Body of pancreas (tissue), 4 donors: ENCODE measurements at regions not wholly inside any gene's neighbourhood (a gene's known extent, or its start where the extent isn't known, plus 50 kb on each side); places are given as distances from the start of the nearest gene placed in this dataset.

Experiments used
- ATAC-seq: fragments of 150-250 bp; one replicate; pipeline ENCODE4 v1.9.1; 2016
- DNase-seq, 4 donors: peaks; one replicate each; pipeline ENCODE4 v3.0.0-alpha.2; 2019
- H3K27ac ChIP-seq, 4 donors: fragments of 200-600 bp; sonication (generic); 1 replicate in 3 of 4; 2 replicates in 1 of 4; pipeline versions ENCODE4 v1.5.1 to v1.6.1; 2016 to 2019; ENCODE audit warnings: mild to moderate bottlenecking in 1 of 4, mixed read lengths in 1 of 4, moderate library complexity in 1 of 4
- H3K27me3 ChIP-seq, 2 donors: fragments of 200-600 bp; sonication (generic); one replicate each; pipeline ENCODE4 v1.6.0; 2016; ENCODE audit warnings: mild to moderate bottlenecking in 1 of 2
- H3K36me3 ChIP-seq, 2 donors: fragments of 200-600 bp; sonication (generic); replicated peaks in 1 of 2; 2 replicates each; pipeline ENCODE4 v1.5.1; 2016; ENCODE audit warnings: low read depth in 2 of 2; ENCODE audit not compliant: insufficient read depth in 1 of 2
- H3K4me1 ChIP-seq: fragments of 200-600 bp; sonication (generic); one replicate; pipeline ENCODE4 v1.6.0; 2016
- H3K4me3 ChIP-seq, 2 donors: fragments of 200-600 bp; sonication (generic); 1 replicate in 1 of 2; 2 replicates in 1 of 2; pipeline ENCODE4 v1.5.1; 2016 to 2019
- H3K9me3 ChIP-seq, 3 donors: fragments of 200-600 bp; sonication (generic); 1 replicate in 2 of 3; 2 replicates in 1 of 3; pipeline ENCODE4 v1.5.1; 2016
- POLR2A ChIP-seq, 3 donors: fragments of 450-650 bp; IDR thresholded peaks; one replicate each; pipeline ENCODE4 v1.6.1; 2016; ENCODE audit warnings: antibody characterized with exemption in 3 of 3, mild to moderate bottlenecking in 2 of 3
- WGBS, 2 donors: methylation state at CpG; one replicate each; pipeline ENCODE4 v1.1.5; 2017; 5-methylcytosine and 5-hydroxymethylcytosine counted together
- intact Hi-C: fragments of 100-400 bp; cut with DNase I; formaldehyde crosslinking; loops from one replicate; pipeline ENCODE4 v1.15.1; 2023
- TF ChIP-seq, protein P1 (sequence below), 7 experiments: fragments of 450-650 bp in 4 of 7; fragments of 200-600 bp in 3 of 7; sonication (generic) in 3 of 7; IDR thresholded peaks; one replicate each; pipeline ENCODE4 v1.5.1; 2016 to 2019; ENCODE audit warnings: antibody characterized with exemption in 7 of 7

DNA sequence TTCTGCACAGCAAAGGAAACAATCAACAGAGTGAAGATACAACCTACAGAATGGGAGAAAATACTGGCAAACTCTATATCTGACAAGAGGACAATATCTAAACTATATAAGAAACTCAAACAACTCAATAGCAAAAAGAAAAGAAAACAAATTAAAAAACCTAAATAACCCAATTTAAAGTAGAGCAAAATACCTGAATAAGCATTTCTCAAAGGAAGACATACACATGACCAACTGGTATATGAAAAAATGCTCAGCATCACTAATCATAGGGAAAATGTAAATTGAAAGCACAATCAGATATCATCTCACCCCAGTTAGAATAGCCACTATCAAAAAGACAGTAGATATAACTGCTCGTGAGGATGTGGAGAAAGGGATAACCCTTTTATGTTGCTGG lies 87.8 kb upstream of the FOXA2 start:
- no peaks in the 10 kb centered on the region for H3K9me3 ChIP-seq
- no peaks in the 10 kb centered on the region for H3K27me3 ChIP-seq
- DNase-seq: no peak
- no peak overlapping the region for H3K27ac ChIP-seq
- intact Hi-C loops: no loop called here
- no peaks in the 10 kb centered on the region for H3K4me1 ChIP-seq
- no peak overlapping the region for H3K4me3 ChIP-seq
- ATAC-seq: no peak
- WGBS, 2 donors: 65 to 73% methylated on average over 1 of the region's 1 CpG
- no peaks in the 10 kb centered on the region for H3K36me3 ChIP-seq
- TF ChIP-seq, protein P1, sequence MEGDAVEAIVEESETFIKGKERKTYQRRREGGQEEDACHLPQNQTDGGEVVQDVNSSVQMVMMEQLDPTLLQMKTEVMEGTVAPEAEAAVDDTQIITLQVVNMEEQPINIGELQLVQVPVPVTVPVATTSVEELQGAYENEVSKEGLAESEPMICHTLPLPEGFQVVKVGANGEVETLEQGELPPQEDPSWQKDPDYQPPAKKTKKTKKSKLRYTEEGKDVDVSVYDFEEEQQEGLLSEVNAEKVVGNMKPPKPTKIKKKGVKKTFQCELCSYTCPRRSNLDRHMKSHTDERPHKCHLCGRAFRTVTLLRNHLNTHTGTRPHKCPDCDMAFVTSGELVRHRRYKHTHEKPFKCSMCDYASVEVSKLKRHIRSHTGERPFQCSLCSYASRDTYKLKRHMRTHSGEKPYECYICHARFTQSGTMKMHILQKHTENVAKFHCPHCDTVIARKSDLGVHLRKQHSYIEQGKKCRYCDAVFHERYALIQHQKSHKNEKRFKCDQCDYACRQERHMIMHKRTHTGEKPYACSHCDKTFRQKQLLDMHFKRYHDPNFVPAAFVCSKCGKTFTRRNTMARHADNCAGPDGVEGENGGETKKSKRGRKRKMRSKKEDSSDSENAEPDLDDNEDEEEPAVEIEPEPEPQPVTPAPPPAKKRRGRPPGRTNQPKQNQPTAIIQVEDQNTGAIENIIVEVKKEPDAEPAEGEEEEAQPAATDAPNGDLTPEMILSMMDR (IDR thresholded peaks at IDR 0.05): no peak
- no peak for TF ChIP-seq POLR2A (IDR thresholded peaks at IDR 0.05)

DNA sequence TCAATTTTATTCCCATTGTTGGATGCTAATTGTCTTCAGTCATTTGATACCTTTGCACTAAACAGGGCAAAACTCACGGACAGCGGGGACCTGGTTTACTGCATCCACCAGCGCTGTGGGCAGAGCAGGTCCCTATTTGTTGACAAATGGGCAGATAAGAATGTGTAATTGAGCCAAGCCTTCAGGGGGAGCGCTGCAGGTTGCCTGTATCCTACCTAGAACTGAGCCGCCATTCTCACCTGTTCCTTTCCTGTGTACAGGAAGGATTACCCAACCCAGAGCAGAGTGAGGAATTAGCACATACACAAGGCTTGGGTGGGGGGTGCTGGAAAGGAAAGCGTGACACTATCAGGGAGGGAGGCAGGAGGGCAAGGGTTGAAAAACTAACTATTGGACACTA lies 89.1 kb upstream of the FOXA2 start:
- Histone ChIP-seq H3K4me1 (no peaks in the 10 kb centered on the region), H3K27me3 (no peaks in the 10 kb centered on the region), H3K4me3 (no peak overlapping the region), H3K9me3 (no peaks in the 10 kb centered on the region), H3K36me3 (no peaks in the 10 kb centered on the region), H3K27ac (no peak overlapping the region)
- peak; percentile 58 for ATAC-seq
- no peak for TF ChIP-seq POLR2A (IDR thresholded peaks at IDR 0.05)
- TF ChIP-seq, protein P1 (IDR thresholded peaks at IDR 0.05): no peak
- DNase-seq: peak in 3 of 4 donors; percentile 34 to 44 (median 38)
- 15 to 23% methylated on average over 6 of the region's 6 CpGs for WGBS, 2 donors
- intact Hi-C loops: no loop called here

DNA sequence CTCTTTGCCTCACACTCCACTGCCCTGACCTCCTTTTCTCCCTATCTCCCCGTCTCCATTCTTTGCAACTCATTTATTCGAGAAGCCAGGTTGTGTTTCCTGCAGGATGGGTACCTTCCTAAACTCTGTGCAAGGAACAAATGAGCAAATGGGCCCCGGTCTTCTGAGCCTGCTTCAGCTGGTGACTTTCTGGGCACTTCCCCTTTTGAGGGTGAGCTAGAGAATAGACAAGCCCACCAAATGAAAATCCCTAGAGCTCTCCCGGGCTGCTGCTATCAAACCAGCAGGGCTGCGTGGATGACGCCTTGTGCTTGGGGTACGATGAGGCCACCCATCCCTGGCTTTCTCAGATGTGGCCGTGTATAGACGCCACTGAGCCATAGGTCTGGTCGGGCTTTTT lies 91.0 kb upstream of the FOXA2 start:
- DNase-seq (no peak), ATAC-seq (no peak)
- intact Hi-C loops: no loop called here
- H3K36me3 ChIP-seq: no peaks in the 10 kb centered on the region
- peaks cover 0 to 3% (median 0%) of the 10 kb centered on the region in 3 donors for H3K9me3 ChIP-seq
- H3K4me3 ChIP-seq: no peak overlapping the region
- no peak overlapping the region for H3K27ac ChIP-seq
- no peaks in the 10 kb centered on the region for H3K27me3 ChIP-seq
- peaks cover 12% of the 10 kb centered on the region for H3K4me1 ChIP-seq
- TF ChIP-seq, protein P1 (IDR thresholded peaks at IDR 0.05): no peak
- TF ChIP-seq POLR2A (IDR thresholded peaks at IDR 0.05): no peak
- whole genome bisulfite sequencing, 2 donors: 65 to 67% methylated on average over 10 of the region's 10 CpGs

- DNase-seq (no peak), ATAC-seq (no peak)
- intact Hi-C loops: no loop called here
- no peaks in the 10 kb centered on the region for H3K36me3 ChIP-seq
- peaks cover 16% of the 10 kb centered on the region for H3K4me1 ChIP-seq
- WGBS, 2 donors: 90 to 95% methylated on average over 2 of the region's 2 CpGs
- H3K9me3 ChIP-seq: peaks cover 0 to 3% (median 0%) of the 10 kb centered on the region in 3 donors
- TF ChIP-seq, protein P1 (IDR thresholded peaks at IDR 0.05): no peak
- TF ChIP-seq POLR2A (IDR thresholded peaks at IDR 0.05): no peak
- H3K27me3 ChIP-seq: no peaks in the 10 kb centered on the region
- no peak overlapping the region for H3K27ac ChIP-seq
- H3K4me3 ChIP-seq: no peak overlapping the region
Observed at GRCh38 chr20:22678678-22679077, 94.3 kb upstream of the FOXA2 start.

GRCh38 chr20:22679197-22679596 lies 94.8 kb upstream of the FOXA2 start:
- no peak for TF ChIP-seq POLR2A (IDR thresholded peaks at IDR 0.05)
- peaks cover 16% of the 10 kb centered on the region for H3K4me1 ChIP-seq
- ATAC-seq (no peak), DNase-seq (no peak)
- intact Hi-C loops: no loop called here
- H3K27me3 ChIP-seq: no peaks in the 10 kb centered on the region
- H3K36me3 ChIP-seq: no peaks in the 10 kb centered on the region
- H3K9me3 ChIP-seq: peaks cover 0 to 3% (median 0%) of the 10 kb centered on the region in 3 donors
- H3K27ac ChIP-seq: peak overlapping the region in 1 of 4 donors; percentile 64
- no peak overlapping the region for H3K4me3 ChIP-seq
- WGBS, 2 donors: 78 to 89% methylated on average over 4 of the region's 4 CpGs
